H9 (cell line): ENCODE measurements at regions not wholly inside any gene's neighbourhood (a gene's known extent, or its start where the extent isn't known, plus 50 kb on each side); places are given as distances from the start of the nearest gene placed in this dataset.
A peak's percentile ranks its signal among the peaks of the same experiment; 100 is the strongest.

Experiments
- DNase-seq: peaks from one replicate; pipeline ENCODE4 v3.0.0-alpha.2; 2017
- H2AFZ ChIP-seq: one replicate; pipeline ENCODE4 v1.6.1; 2013; ENCODE audit warnings: mild to moderate bottlenecking, low read length, control low read depth, moderate library complexity
- H2AK5ac ChIP-seq: 2 replicates; pipeline ENCODE4 v1.6.1; 2013; ENCODE audit warnings: low read length, control low read depth, mixed read lengths; ENCODE audit not compliant: insufficient read length
- H2BK120ac ChIP-seq: one replicate; pipeline ENCODE4 v1.6.1; 2013; ENCODE audit warnings: low read depth, mild to moderate bottlenecking, low read length, control low read depth, inconsistent platforms; ENCODE audit not compliant: poor library complexity, severe bottlenecking
- H2BK12ac ChIP-seq: 2 replicates; pipeline ENCODE4 v1.6.1; 2013; ENCODE audit warnings: low read length, control low read depth, mixed read lengths, low read depth; ENCODE audit not compliant: insufficient read length
- H2BK15ac ChIP-seq: 2 replicates; pipeline ENCODE4 v1.6.1; 2013; ENCODE audit warnings: low read depth, low read length, control low read depth
- H2BK20ac ChIP-seq: one replicate; pipeline ENCODE4 v1.6.1; 2013; ENCODE audit warnings: low read depth, mild to moderate bottlenecking, low read length, control low read depth, inconsistent platforms; ENCODE audit not compliant: poor library complexity, severe bottlenecking
- H2BK5ac ChIP-seq: 2 replicates; pipeline ENCODE4 v1.6.1; 2013; ENCODE audit warnings: low read length, control low read depth, mixed read lengths; ENCODE audit not compliant: insufficient read length
- H3K14ac ChIP-seq: 2 replicates; pipeline ENCODE4 v1.6.1; 2013; ENCODE audit warnings: low read length, control low read depth; ENCODE audit not compliant: insufficient read depth
- H3K18ac ChIP-seq: 2 replicates; pipeline ENCODE4 v1.6.1; 2013; ENCODE audit warnings: low read depth, mild to moderate bottlenecking, mixed read lengths, low read length, control low read depth; ENCODE audit not compliant: insufficient read length
- H3K23ac ChIP-seq: 2 replicates; pipeline ENCODE4 v1.6.1; 2013; ENCODE audit warnings: low read length, control low read depth, mixed read lengths, low read depth; ENCODE audit not compliant: insufficient read length
- H3K23me2 ChIP-seq: 2 replicates; pipeline ENCODE4 v1.6.1; 2013; ENCODE audit warnings: low read depth, mild to moderate bottlenecking, mixed read lengths, low read length, control low read depth; ENCODE audit not compliant: insufficient read length, poor library complexity, severe bottlenecking
- H3K27ac ChIP-seq: 2 replicates; pipeline ENCODE4 v1.5.1; 2013; ENCODE audit warnings: low read length, control low read depth, mixed read lengths, low read depth; ENCODE audit not compliant: insufficient read length
- H3K27me3 ChIP-seq: 2 replicates; pipeline ENCODE4 v1.6.1; 2013; ENCODE audit warnings: low read length, control low read depth, inconsistent platforms; ENCODE audit not compliant: insufficient read depth
- H3K4ac ChIP-seq: 2 replicates; pipeline ENCODE4 v1.6.1; 2013; ENCODE audit warnings: low read depth, mild to moderate bottlenecking, control low read depth, inconsistent platforms, low read length, moderate library complexity
- H3K4me1 ChIP-seq: 2 replicates; pipeline ENCODE4 v1.6.1; 2013; ENCODE audit warnings: low read length, control low read depth, inconsistent platforms; ENCODE audit not compliant: insufficient read depth
- H3K4me2 ChIP-seq: 2 replicates; pipeline ENCODE4 v1.6.1; 2013; ENCODE audit warnings: low read length, control low read depth, mixed read lengths; ENCODE audit not compliant: insufficient read length, insufficient read depth
- H3K56ac ChIP-seq: 2 replicates; pipeline ENCODE4 v1.6.1; 2013; ENCODE audit warnings: low read depth, mild to moderate bottlenecking, mixed read lengths, low read length, control low read depth; ENCODE audit not compliant: insufficient read length
- H3K79me1 ChIP-seq: 2 replicates; pipeline ENCODE4 v1.6.1; 2013; ENCODE audit warnings: low read depth, mild to moderate bottlenecking, moderate library complexity, low read length, control low read depth, inconsistent platforms; ENCODE audit not compliant: insufficient read depth, poor library complexity, severe bottlenecking
- H3K79me2 ChIP-seq: 2 replicates; pipeline ENCODE4 v1.6.1; 2013; ENCODE audit warnings: low read length, control low read depth, inconsistent platforms; ENCODE audit not compliant: insufficient read depth
- H3K9ac ChIP-seq: 2 replicates; pipeline ENCODE4 v1.6.1; 2013; ENCODE audit warnings: low read length, control low read depth, mixed read lengths; ENCODE audit not compliant: insufficient read length; ENCODE audit errors: extremely low read depth
- H3K9me3 ChIP-seq: one replicate; pipeline ENCODE4 v1.6.1; 2013; ENCODE audit warnings: low read depth, low read length, inconsistent platforms; ENCODE audit not compliant: control insufficient read depth
- H3T11ph ChIP-seq: one replicate; pipeline ENCODE4 v1.6.1; 2013; ENCODE audit warnings: mild to moderate bottlenecking, low read length, control low read depth, inconsistent platforms
- H4K20me1 ChIP-seq: one replicate; pipeline ENCODE4 v1.6.1; 2013; ENCODE audit not compliant: control insufficient read depth, insufficient read length, insufficient read depth
- H4K5ac ChIP-seq: 2 replicates; pipeline ENCODE4 v1.6.1; 2013; ENCODE audit warnings: low read depth, mild to moderate bottlenecking, mixed read lengths, low read length, control low read depth; ENCODE audit not compliant: insufficient read length
- H4K8ac ChIP-seq: replicated peaks from 2 replicates; pipeline ENCODE4 v1.6.1; 2013; ENCODE audit warnings: low read length, control low read depth, mixed read lengths, low read depth; ENCODE audit not compliant: insufficient read length
- H4K91ac ChIP-seq: 2 replicates; pipeline ENCODE4 v1.6.1; 2013; ENCODE audit warnings: low read depth, mild to moderate bottlenecking, moderate library complexity, mixed read lengths, low read length, control low read depth; ENCODE audit not compliant: insufficient read length
- H3K27ac Mint-ChIP-seq, 3 experiments: 2 replicates in 2 of 3; 3 replicates in 1 of 3; pipeline ENCODE4 v1.8.0; 2020 to 2021; ENCODE audit warnings: mixed read lengths in 3 of 3, mild to moderate bottlenecking in 1 of 3, moderate library complexity in 1 of 3
- H3K27me3 Mint-ChIP-seq: 2 replicates; pipeline ENCODE4 v1.8.0; 2021; ENCODE audit warnings: low read depth, mild to moderate bottlenecking, moderate library complexity, mixed read lengths
- H3K36me3 Mint-ChIP-seq, 3 experiments: 2 replicates in 2 of 3; 3 replicates in 1 of 3; pipeline ENCODE4 v1.8.0; 2020 to 2021; ENCODE audit warnings: low read depth in 3 of 3, mixed read lengths in 3 of 3; ENCODE audit not compliant: insufficient read depth in 1 of 3
- H3K4me1 Mint-ChIP-seq, 2 experiments: 2 replicates each; pipeline ENCODE4 v1.8.0; 2020; ENCODE audit warnings: mixed read lengths in 2 of 2
- H3K4me3 Mint-ChIP-seq, 2 experiments: 2 replicates in 1 of 2; 3 replicates in 1 of 2; pipeline ENCODE4 v1.8.0; 2020 to 2021; ENCODE audit warnings: mild to moderate bottlenecking in 2 of 2, mixed read lengths in 2 of 2, moderate library complexity in 1 of 2
- H3K9me3 Mint-ChIP-seq, 2 experiments: 2 replicates in 1 of 2; 3 replicates in 1 of 2; pipeline ENCODE4 v1.8.0; 2020; ENCODE audit warnings: mild to moderate bottlenecking in 2 of 2, mixed read lengths in 2 of 2, moderate library complexity in 1 of 2
- WGBS: extraction: QIAGEN DNeasy Blood & Tissue Kit; methylation state at CpG from one replicate; pipeline ENCODE4 v1.1.7; 2013; ENCODE audit warnings: missing lambda C conversion rate, low lambda C conversion rate, mixed read lengths; ENCODE audit not compliant: insufficient read length; ENCODE audit errors: extremely low coverage; 5-methylcytosine and 5-hydroxymethylcytosine counted together
- TF ChIP-seq, protein P1 (sequence below): fragments of 200-600 bp; sonication (generic); conservative IDR thresholded peaks from 3 replicates; pipeline ENCODE4 v1.8.0; 2021; ENCODE audit warnings: antibody characterized with exemption, mild to moderate bottlenecking

DNA sequence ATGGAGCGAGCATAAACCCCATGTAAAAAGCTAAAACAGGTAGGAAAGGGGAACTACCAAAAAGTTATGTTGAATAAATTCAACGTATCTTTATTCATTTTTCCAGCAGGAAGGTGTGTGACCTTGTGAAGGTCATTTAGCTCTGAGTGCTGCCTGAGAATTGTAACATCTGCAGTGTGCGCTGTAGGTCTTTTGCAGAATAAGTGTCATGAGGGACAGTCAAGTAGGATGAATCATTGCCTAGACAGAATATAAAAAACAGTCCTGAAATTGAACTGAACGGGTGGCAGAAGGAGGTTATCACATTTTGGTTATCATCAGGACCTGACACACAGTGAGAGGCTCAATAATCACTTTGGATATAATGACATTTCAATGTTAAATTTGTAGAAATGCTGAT is 334.8 kb upstream of the NOVA1 start:
- Histone ChIP-seq H2AK5ac (no peak overlapping the region), H3K79me1 (no peaks in the 10 kb centered on the region), H3K4ac (no peak overlapping the region), H3K56ac (no peak overlapping the region), H3K27me3 (no peaks in the 10 kb centered on the region), H3K4me1 (no peaks in the 10 kb centered on the region; the same call in 1 of the 2 replicates), H4K20me1 (no peaks in the 10 kb centered on the region), H3K4me2 (no peak overlapping the region), H2BK5ac (no peak overlapping the region), H3K27ac (no peak overlapping the region), H2BK12ac (no peak overlapping the region), H3K23ac (no peak overlapping the region), H3K14ac (no peak overlapping the region), H3T11ph (no peak overlapping the region), H2BK15ac (no peak overlapping the region), H3K79me2 (no peaks in the 10 kb centered on the region), H4K8ac (no peak overlapping the region), H3K18ac (no peak overlapping the region), H3K9me3 (peaks cover 5% of the 10 kb centered on the region), H2BK120ac (no peak overlapping the region), H3K9ac (no peak overlapping the region), H4K5ac (no peak overlapping the region), H4K91ac (no peak overlapping the region), H2BK20ac (no peak overlapping the region), H3K23me2 (no peaks in the 10 kb centered on the region), H2AFZ (no peak overlapping the region)
- Mint-ChIP-seq H3K36me3 (peaks cover 0 to 23% (median 20%) of the 10 kb centered on the region in 3 experiments; a peak in 6 of 7 replicates), H3K27me3 (no peaks in the 10 kb centered on the region), H3K9me3 (peaks cover 14 to 21% of the 10 kb centered on the region in 2 experiments), H3K4me3 (no peak overlapping the region), H3K27ac (peak overlapping the region in 1 of 3 experiments; percentile 9; a peak in 1 of 7 replicates), H3K4me1 (peaks cover 11 to 15% of the 10 kb centered on the region in 2 experiments)
- TF ChIP-seq, protein P1, sequence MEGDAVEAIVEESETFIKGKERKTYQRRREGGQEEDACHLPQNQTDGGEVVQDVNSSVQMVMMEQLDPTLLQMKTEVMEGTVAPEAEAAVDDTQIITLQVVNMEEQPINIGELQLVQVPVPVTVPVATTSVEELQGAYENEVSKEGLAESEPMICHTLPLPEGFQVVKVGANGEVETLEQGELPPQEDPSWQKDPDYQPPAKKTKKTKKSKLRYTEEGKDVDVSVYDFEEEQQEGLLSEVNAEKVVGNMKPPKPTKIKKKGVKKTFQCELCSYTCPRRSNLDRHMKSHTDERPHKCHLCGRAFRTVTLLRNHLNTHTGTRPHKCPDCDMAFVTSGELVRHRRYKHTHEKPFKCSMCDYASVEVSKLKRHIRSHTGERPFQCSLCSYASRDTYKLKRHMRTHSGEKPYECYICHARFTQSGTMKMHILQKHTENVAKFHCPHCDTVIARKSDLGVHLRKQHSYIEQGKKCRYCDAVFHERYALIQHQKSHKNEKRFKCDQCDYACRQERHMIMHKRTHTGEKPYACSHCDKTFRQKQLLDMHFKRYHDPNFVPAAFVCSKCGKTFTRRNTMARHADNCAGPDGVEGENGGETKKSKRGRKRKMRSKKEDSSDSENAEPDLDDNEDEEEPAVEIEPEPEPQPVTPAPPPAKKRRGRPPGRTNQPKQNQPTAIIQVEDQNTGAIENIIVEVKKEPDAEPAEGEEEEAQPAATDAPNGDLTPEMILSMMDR = no peak
- no peak for DNase-seq
- no CpG with 5 or more reads among the region's 4 CpGs for WGBS
